ENCODE measurements at regions not wholly inside any gene's neighbourhood (a gene's known extent, or its start where the extent isn't known, plus 50 kb on each side); places are given as distances from the start of the nearest gene placed in this dataset.
"Not testable (repeated sequence)": the region's sequence is repeated elsewhere in the genome, so short reads cannot be mapped to it uniquely, and the experiment has no call there.

GRCh38 chr3:30474371-30474770, 132.0 kb upstream of the TGFBR2 start:
- Mint-ChIP-seq H3K27ac (no peak overlapping the region), H3K36me3 (ENCODE audit: insufficient read depth) (no peaks in the 10 kb centered on the region), H3K9me3 (ENCODE audit: low read depth) (peaks cover 7% of the 10 kb centered on the region), H3K27me3 (no peaks in the 10 kb centered on the region), H3K4me3 (ENCODE audit: low read depth) (no peak overlapping the region), H3K4me1 (ENCODE audit: low read depth) (peaks cover 9% of the 10 kb centered on the region)
- TF ChIP-seq, protein P1, sequence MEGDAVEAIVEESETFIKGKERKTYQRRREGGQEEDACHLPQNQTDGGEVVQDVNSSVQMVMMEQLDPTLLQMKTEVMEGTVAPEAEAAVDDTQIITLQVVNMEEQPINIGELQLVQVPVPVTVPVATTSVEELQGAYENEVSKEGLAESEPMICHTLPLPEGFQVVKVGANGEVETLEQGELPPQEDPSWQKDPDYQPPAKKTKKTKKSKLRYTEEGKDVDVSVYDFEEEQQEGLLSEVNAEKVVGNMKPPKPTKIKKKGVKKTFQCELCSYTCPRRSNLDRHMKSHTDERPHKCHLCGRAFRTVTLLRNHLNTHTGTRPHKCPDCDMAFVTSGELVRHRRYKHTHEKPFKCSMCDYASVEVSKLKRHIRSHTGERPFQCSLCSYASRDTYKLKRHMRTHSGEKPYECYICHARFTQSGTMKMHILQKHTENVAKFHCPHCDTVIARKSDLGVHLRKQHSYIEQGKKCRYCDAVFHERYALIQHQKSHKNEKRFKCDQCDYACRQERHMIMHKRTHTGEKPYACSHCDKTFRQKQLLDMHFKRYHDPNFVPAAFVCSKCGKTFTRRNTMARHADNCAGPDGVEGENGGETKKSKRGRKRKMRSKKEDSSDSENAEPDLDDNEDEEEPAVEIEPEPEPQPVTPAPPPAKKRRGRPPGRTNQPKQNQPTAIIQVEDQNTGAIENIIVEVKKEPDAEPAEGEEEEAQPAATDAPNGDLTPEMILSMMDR (IDR thresholded peaks at IDR 0.05; ENCODE audit: unreplicated experiment): no peak
- DNase-seq (ENCODE audit: low spot score, unreplicated experiment): no peak

DNA sequence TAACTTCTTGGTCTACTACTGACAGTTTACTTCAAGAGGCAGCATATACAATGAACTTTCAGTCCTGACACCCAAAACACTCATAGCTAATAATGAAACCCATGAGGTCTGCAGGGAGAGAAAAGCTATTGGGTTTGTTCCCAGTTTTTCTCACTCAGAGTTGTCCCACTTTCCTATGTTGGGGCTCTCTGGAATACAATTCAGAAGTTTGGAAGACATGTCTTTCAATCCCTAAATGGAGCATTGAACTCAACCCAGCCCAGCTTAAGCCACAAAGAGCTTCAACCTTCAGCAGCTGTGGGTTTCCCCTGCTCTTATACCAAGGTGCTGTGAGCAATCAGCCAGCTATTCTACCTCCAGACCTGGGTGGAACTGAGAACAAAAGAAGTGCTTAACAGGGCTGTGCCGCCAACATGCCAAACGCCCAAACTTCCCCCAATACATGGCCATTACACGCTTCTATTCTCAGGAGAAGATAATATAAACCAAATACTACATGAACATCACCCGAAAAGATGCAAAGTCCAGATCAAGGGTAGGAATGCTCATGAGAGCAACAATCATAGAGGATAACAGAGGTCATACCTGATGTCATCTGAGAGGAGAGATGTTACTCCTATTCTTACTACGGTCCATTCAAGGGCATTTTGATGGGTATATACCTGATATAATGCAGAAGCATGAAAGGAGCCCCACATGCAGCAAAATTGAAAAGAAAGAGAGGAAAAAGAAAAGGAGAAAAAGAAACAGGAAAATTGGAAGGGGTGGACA, 131.2 kb upstream of the TGFBR2 start:
- no peaks in the 10 kb centered on the region for H3K27me3 Mint-ChIP-seq
- peaks cover 9% of the 10 kb centered on the region for H3K4me1 Mint-ChIP-seq (ENCODE audit: low read depth)
- TF ChIP-seq, protein P1 (IDR thresholded peaks at IDR 0.05; ENCODE audit: unreplicated experiment): no peak
- DNase-seq (ENCODE audit: low spot score, unreplicated experiment): no peak
- H3K4me3 Mint-ChIP-seq (ENCODE audit: low read depth): no peak overlapping the region
- H3K36me3 Mint-ChIP-seq (ENCODE audit: insufficient read depth): no peaks in the 10 kb centered on the region
- H3K27ac Mint-ChIP-seq: no peak overlapping the region
- H3K9me3 Mint-ChIP-seq (ENCODE audit: low read depth): peaks cover 12% of the 10 kb centered on the region

- peaks cover 12% of the 10 kb centered on the region for H3K9me3 Mint-ChIP-seq (ENCODE audit: low read depth)
- no peak for DNase-seq (ENCODE audit: low spot score, unreplicated experiment)
- H3K4me1 Mint-ChIP-seq (ENCODE audit: low read depth): peaks cover 9% of the 10 kb centered on the region
- TF ChIP-seq, protein P1 (IDR thresholded peaks at IDR 0.05; ENCODE audit: unreplicated experiment): no peak
- no peak overlapping the region for H3K4me3 Mint-ChIP-seq (ENCODE audit: low read depth)
- no peaks in the 10 kb centered on the region for H3K36me3 Mint-ChIP-seq (ENCODE audit: insufficient read depth)
- no peak overlapping the region for H3K27ac Mint-ChIP-seq
- H3K27me3 Mint-ChIP-seq: no peaks in the 10 kb centered on the region
Observed at GRCh38 chr3:30475809-30476178, 130.6 kb upstream of the TGFBR2 start.

DNA sequence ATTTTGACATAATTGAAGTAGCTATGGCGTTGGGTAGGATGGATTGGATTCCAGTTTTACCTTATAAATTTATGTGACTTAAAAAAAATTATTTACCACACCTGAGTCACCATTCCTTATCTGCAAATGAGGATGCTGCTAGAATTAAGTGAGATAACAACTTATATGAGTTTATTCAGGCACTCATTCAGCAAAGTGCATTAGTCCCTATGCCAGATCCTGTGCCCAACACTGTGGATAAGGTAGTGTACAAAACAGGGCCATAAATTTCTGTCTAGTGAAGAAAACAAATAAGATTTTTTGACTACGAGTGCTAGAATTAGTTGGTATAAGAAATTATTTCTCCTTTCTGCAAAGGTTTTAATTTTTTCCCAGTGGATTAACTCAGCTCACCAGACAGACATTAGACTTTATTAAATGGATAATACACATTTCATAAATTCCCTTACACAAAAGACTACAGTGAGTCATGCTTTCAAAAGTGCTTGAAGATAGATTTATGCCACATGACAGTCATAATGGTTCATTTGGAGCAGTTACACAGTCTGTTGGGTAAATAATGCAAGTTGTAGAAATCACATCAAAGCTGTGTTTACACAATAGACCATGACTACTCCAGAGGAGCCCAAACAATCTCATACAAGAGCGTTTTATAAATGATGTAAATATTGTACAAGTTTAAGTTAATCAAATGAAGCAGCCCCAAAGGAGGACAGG, 129.9 kb upstream of the TGFBR2 start:
- no peaks in the 10 kb centered on the region for H3K27me3 Mint-ChIP-seq
- peaks cover 12% of the 10 kb centered on the region for H3K9me3 Mint-ChIP-seq (ENCODE audit: low read depth)
- TF ChIP-seq, protein P1 (IDR thresholded peaks at IDR 0.05; ENCODE audit: unreplicated experiment): no peak
- peaks cover 9% of the 10 kb centered on the region for H3K4me1 Mint-ChIP-seq (ENCODE audit: low read depth)
- no peak overlapping the region for H3K27ac Mint-ChIP-seq
- DNase-seq (ENCODE audit: low spot score, unreplicated experiment): no peak
- no peak overlapping the region for H3K4me3 Mint-ChIP-seq (ENCODE audit: low read depth)
- no peaks in the 10 kb centered on the region for H3K36me3 Mint-ChIP-seq (ENCODE audit: insufficient read depth)

- Mint-ChIP-seq H3K36me3 (ENCODE audit: insufficient read depth) (no peaks in the 10 kb centered on the region), H3K4me1 (ENCODE audit: low read depth) (peaks cover 9% of the 10 kb centered on the region), H3K9me3 (ENCODE audit: low read depth) (peaks cover 12% of the 10 kb centered on the region), H3K4me3 (ENCODE audit: low read depth) (no peak overlapping the region), H3K27me3 (no peaks in the 10 kb centered on the region), H3K27ac (no peak overlapping the region)
- TF ChIP-seq, protein P1 (IDR thresholded peaks at IDR 0.05; ENCODE audit: unreplicated experiment): no peak
- no peak for DNase-seq (ENCODE audit: low spot score, unreplicated experiment)
Observed at GRCh38 chr3:30477149-30477921, 129.1 kb upstream of the TGFBR2 start.

GRCh38 chr3:30479737-30480136, 126.7 kb upstream of the TGFBR2 start:
- H3K9me3 Mint-ChIP-seq (ENCODE audit: low read depth): not testable (repeated sequence)

GRCh38 chr3:30480156-30480555, 126.2 kb upstream of the TGFBR2 start:
- not testable (repeated sequence) for H3K4me3 Mint-ChIP-seq (ENCODE audit: low read depth); H3K9me3 Mint-ChIP-seq (ENCODE audit: low read depth); DNase-seq (ENCODE audit: low spot score, unreplicated experiment); H3K4me1 Mint-ChIP-seq (ENCODE audit: low read depth); H3K36me3 Mint-ChIP-seq (ENCODE audit: insufficient read depth); H3K27ac Mint-ChIP-seq; H3K27me3 Mint-ChIP-seq

More at GRCh38 chr3:30479737-30480136, 126.7 kb upstream of the TGFBR2 start:
- H3K4me1 Mint-ChIP-seq (ENCODE audit: low read depth); DNase-seq (ENCODE audit: low spot score, unreplicated experiment); H3K27me3 Mint-ChIP-seq; H3K36me3 Mint-ChIP-seq (ENCODE audit: insufficient read depth); H3K4me3 Mint-ChIP-seq (ENCODE audit: low read depth); H3K27ac Mint-ChIP-seq: not testable (repeated sequence)
